EH (cell line): ENCODE measurements at regions not wholly inside any gene's neighbourhood (a gene's known extent, or its start where the extent isn't known, plus 50 kb on each side); places are given as distances from the start of the nearest gene placed in this dataset.

Source experiments
- DNase-seq: peaks from one replicate; pipeline ENCODE4 v3.0.0-alpha.2; 2015; ENCODE audit warnings: low read depth

DNA sequence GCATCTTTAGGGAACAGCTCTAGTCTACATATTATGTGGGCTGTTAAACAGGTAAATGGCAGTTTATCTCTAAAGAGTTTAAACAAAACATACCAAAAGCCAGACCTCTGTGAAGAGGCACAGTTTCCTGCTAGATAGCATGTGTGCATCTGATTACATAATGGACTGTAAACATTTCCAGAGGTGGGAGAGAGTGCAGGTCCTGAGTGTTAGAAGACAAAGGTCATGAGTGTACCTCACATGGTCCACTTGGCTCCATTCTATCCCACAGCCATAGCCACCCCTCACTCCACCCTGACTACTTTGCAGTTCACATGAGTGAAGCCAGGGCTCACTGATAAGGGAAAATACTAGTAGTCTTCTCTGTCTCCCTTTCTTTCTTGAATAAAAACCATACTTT, 233.4 kb downstream of the MTX2 start:
- no peak for DNase-seq

DNA sequence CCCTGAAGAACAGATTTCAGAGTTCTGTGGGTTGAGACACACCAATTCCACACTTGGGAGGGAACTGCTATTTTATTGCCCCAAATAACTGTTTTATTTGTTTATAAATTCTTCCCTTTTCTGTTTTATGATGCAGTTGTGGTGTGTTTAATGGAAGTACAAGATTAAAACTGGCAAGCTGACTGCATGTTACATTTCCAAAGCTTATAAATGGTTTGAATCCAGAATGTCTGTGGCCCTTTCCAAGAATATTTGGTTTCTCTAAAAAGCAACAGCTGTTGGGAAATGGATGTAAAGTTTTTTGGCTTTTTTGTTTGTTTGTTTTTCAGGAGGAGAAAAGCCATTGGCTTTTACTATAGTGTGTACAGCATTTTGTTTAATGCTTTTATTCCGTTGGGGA, 234.5 kb downstream of the MTX2 start:
- peak; percentile 20 for DNase-seq

DNA sequence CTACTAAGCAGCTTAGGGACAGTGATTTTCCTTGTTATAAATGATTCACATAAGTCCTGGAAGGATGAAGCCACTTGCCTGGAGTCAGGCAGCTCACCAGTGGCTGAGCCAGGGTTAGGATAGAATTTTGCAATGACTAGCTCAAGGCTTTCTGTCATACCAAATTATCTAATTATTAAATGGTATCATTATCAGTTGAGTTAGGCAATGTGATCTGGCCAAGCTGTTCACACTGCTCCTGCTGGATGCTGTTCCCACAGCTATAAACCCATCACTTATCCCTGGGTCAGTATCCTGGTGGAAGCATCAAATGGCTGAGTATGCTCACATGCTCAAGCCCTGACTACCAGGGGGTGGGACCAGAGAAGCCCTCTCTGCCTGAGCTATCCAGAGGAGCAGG, 235.2 kb downstream of the MTX2 start:
- no peak for DNase-seq

DNA sequence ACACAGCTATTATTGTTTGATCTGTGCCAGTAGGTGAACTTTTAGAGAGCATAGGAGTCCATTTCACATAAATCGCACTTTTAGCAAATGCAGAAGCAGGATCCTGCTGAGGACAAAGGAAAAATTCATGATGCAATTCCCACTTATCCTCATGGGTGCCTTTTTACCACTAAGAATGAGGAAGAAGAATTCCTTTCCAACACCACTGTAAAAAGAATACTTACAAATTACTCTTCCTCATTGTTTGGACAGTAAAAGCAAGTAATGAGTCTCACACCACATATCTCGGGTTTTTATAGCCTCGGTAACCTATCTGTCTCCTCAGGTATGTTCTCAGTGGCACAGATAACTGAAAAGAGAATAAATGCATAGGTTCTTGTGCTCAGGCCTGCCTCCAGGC, 238.5 kb downstream of the MTX2 start:
- DNase-seq: peak; percentile 34

DNA sequence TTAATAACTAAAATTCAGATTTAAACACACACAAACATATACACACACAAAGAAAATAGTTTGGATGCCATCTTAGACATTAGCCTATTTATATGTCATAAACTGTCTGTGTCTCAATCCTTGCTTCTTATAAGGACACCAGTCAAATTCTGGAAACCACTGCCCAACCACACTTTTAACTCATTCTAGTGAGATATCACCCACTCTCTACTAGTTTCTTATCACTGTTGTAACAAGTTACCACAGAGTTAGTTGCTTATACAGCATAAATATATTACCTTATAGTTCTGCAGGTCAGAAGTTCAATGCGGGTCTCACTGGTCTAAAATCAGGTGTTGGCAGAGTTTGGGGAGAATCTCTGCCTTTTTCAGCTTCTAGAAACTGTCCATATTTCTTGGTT, 239.1 kb downstream of the MTX2 start:
- DNase-seq: no peak

DNA sequence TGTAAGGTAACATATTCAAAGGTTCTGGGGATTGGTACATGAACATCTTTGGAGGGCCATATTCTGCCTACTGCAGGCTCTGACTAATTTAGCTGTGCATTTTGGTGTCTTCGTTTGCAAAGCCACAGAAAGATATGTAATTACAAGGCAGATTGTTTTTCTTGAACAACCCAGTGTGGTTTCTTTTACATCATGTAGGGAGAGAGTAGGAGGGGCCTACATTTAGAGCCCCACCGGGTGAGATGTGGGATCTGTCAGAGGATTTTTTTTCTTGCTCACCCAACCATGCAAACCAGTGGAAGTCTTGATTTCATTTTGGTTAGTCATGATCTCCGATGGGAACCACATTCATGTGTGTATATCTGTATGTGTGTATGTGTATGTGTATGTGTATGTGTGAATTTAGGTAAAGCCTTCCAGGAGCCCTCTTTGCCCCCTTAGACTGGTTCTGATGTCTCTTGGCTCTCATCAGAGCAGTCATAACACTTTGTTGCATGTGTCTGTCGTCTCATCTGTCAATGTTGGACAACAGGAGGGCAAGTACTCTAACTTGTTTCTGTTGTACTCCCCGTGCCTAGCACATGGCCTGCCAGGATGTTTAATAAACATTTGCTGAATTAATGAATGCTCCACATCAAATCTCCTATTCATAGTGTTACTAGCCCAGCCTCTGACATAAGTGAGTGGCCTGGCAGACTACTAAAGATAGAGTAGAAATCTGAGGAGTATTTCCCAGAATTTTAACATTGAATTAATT, 239.9 kb downstream of the MTX2 start:
- peak; percentile 27 for DNase-seq

DNA sequence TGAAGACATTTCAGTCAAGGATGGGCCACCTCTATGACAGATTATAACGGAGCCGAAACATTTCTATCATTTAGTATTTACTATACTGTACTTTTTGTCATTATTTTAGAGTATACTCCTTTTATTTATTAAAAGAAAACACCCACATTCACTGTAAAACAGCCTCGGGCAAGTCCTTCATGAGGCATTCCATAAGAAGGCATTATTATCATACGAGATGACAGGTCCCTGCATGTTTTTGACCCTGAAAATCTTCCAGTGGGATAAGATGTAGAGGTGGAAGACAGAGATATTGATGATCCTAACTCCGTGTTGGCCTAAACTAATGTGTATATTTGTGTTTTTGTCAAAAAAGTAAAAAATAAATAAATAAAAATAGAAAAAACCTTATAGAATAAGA, 245.0 kb downstream of the MTX2 start:
- no peak for DNase-seq

DNA sequence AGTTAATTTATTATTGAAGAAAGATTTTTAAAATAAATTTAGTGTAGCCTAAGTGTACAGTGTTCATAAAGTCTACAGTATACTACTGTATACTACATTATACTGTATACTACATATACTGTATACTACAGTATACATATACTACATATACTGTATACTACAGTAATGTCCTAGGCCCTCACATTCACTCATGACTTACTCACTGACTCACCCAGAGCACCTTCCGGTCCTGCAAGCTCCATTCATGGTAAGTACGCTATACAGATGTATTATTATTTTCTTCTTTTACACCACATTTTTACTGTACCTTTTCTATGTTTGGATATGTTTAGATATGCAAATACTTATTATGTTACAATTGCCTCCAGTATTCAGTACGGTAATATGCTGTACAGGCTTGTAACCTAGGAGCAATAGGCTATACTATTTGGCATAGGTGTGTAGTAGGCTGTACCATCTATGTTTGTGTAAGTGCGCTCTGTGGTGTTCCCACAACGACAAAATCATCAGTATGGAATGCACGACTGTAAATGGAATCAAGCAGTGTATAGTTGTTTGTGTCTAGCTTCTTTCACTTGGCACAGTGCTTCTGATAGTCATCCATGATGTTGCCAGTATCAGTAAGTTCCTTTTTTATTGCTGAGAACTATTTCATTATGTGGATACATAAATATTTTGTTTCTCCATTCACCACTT, 245.7 kb downstream of the MTX2 start:
- peak; percentile 6 for DNase-seq

DNA sequence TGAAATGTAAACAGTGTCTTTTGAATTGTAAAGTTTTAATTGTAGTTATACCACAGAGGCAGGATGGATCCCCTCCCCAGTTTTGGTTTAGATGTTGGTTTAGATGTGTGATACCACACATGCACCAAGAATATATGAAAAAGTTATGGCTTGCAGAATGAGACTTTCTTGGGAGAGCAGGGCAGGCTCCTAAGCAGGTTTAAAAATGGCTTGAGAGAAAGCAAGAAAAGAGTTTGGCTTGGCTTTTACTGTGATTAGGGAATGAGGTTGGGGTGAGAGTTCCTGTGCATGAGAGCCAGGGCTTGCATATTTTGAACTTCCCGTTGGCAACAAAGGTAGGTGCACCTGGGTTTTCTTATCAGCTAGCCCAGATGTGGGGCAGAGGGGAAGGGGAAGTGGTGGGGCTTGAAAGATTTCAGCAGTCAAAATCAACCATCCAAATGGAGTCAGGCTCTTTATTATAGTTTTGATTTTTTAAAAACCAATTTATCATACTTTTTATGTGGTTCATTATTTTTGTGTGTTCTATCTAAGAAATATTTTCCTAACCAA, 246.9 kb downstream of the MTX2 start:
- DNase-seq: no peak

DNA sequence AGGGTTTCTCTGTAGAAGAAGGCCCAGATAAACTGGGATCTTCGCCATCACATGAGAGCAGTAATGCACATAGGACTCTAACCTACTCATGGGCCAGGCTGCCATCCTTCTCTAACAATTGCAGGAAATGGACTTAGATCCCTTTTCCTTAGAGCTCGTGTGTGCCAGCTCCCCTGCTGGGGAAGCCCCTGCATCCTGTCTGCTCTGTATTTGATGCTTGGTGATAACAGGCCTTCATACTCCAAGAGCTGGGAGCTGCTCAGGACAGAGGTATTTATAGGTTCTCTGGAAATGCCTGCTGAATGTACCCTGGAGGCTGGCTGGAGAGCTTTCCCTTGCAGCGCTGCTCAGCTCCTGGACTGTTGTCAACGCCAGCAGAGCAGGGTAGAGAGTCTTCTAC, 249.6 kb downstream of the MTX2 start:
- DNase-seq: peak; percentile 27

DNA sequence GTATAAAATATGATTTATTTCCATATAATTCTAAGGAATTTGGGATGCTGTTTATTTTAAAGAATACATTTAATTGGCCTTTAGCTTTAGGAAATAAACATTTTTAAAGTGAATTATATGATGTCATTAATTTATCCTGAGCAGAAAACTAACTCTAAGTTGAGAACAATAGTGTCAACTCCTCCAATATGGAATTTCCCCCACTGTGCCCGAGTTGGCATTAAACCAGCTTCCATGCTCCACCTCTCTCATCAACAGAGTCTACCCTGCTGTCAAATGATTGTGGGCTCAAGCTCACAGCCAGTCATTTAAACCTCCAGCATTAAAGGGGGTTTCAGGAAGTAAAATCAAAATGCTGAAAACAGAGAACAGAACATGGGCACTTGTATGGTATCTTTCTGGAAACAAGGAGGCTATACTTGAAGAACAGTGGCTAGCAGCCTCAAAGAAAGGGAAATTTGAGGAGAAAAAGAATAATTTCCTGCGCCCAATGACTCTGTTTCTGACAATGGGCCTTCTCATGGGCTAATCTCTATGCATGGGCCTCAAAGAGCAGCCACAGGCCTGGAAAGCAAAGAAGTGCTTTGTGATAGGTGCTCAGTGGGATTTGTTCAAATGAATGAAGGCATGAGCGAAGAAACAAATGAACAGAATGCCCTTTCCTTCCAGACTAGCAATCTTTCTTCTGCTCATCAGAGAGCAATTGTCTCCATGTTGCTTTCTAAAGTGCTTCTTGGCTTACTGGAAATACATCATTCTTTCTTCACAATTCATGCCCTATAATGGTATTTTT, 252.8 kb downstream of the MTX2 start:
- DNase-seq: no peak

DNA sequence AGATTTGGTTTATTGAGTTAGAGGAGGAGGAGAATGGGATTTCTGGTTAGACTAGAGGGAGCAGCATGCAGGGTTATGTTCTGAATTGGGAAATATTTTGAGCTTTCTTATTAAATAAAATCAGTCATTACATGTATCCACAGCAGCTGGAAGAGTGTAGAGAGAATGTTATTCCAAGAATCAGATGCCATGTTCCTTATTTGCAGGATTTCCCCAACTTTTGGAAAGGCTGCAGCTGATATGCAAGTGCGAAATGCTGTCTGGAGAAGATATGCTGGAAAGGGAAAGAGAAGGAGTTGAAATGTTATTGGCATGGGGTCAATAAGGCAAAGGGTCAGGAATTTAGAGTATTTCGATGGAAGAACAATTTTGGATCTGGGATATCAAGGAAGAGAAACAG, 255.8 kb downstream of the MTX2 start:
- DNase-seq: no peak

DNA sequence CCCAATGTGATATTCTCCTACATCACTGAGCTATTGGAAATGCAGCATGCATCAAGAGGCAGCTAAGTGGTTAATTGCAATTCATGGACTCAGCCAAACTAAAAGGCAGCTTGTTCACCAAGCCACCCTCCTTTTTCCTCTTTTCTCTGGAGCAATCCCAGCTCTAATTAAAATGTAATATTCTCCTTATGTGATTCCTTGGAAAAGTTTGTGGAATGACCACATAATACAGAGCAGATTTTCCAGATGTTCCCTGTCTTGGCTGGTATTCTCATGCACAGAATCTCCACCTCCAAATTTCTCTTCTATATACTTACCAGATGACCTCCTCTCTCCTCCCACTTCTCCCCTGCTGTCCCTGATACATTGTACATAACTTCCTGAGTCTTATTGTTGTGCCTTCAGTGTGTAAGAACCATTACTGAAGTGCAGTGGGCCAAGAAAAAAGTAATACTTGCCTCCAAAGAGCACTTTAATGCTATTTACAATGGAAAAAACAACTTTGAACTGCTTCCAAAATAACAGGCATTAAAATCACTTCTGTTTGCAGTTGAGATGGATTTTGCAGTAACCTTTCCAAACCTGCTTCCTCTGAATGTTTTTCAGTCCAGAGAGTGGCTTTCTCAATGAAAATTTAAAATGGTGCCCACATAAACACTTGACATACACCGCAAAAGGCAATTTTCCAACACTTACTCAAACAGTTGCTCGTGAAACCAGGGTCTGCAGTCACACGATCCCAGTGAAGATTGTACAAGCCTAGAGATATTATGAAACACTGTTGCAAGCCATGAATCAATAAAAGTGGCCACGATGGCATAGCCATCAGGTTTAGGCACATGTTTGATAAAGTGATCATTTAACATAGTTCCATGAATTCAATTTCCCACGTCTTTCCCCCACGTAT, 258.0 kb downstream of the MTX2 start:
- DNase-seq: peak; percentile 10

DNA sequence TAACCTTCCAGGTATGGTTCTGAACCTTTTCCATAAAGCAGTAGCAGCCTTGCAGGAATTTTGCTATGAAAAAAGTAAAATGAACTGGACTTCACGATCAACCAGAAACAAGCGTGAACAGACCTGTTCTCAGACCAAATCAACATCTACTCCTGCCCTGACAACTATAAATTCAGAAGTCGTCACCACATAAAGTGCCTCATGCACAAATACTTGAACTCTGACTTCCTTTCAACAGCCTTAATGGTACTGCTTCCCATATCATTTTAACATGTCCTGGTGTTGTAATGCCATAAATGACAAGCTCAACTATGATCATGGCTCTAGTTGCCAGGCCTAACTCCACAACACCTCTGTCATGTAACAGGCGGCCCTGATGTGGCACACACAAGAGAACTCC, 262.4 kb downstream of the MTX2 start:
- DNase-seq: no peak

DNA sequence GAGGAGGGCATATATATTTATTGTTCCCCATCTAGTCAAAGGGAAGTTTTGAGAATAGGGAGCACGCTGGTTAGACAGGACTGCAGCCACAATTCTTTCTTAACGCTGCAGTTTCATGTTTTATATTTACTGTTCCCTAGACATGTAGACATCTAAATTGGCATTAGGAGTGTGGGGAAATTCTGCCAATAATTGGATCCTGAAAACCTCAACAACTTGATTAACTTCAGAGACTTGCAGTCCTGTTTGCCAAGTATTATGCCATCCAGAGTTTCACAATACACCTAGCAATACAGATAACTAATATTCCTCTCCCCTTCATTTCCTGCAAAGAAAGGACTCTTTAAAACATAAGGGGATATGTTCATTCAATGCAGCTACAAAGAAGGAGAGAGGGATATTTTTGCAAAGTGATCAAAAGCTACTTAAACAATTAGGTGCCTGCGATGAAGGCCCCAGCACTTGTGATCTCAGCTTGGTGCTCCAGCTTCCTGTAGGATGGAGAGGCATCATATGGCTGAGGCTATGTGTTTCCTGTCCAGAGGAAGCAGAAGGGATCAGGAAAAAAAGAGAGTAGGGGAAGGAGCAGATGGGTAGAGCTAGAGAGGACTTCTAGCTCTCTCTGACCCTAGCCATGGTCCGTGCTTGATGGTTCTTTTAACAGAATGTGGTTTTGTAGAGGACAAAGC, 264.4 kb downstream of the MTX2 start:
- no peak for DNase-seq

DNA sequence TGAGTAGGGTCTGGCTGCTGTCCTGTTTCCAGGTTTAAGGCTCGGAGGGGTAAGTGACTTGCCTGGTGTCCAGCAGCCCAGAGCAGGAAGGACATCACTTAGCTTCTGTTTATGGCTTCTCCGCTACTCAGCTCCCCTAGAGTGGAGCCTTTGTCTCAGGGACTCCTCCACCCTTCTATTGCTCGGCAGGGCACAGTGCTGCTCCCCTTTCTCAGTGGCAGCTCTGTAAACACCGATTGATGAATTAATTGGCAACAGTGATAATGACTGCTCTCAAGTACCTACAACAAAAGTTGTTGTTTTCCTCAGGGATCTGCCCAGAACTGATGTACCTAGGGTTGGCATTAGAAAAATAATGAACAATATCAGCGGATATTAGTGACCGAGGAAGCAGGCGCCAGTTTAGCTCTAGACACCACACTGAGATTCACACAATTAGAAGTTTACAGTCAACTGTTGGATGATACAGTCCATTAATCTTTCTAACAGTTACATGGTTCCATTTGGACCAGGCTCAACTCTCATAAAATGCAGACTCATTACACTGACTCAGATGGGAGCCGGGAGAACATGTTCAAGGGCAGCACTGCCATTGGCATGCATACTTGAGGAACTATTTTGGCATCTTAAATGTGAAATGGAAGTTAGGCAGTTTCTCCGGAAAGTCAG, 265.7 kb downstream of the MTX2 start:
- peak; percentile 74 for DNase-seq

DNA sequence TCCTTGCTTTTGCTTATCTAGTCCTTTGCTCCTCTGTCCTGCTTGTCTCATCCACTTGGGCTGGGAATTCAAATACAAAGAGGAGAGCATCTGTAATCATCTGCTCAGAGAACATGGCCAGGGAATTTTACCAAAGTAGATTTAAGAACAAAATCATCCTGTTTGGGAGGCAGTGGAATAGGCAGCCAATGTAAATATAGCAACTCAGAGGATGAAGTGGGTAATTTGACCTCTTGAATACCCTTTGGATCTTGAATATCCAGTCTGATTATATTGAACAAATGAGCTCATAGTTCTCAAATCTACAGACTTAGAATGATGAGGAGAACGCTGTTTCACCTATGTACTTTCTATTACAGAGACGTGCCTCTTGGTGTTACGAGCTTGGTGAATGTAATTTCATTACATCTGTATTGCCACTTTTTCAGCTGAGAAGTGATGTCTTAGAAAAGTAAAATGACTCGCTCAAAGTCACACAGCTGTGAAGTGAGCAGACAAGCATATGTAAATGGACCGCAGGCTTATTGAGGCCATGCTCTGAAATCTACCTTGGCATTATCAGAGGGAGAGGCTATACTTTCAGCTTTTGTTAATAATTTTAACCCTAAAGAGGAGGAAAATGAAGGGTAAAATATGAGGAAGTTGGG, 266.3 kb downstream of the MTX2 start:
- DNase-seq: no peak

DNA sequence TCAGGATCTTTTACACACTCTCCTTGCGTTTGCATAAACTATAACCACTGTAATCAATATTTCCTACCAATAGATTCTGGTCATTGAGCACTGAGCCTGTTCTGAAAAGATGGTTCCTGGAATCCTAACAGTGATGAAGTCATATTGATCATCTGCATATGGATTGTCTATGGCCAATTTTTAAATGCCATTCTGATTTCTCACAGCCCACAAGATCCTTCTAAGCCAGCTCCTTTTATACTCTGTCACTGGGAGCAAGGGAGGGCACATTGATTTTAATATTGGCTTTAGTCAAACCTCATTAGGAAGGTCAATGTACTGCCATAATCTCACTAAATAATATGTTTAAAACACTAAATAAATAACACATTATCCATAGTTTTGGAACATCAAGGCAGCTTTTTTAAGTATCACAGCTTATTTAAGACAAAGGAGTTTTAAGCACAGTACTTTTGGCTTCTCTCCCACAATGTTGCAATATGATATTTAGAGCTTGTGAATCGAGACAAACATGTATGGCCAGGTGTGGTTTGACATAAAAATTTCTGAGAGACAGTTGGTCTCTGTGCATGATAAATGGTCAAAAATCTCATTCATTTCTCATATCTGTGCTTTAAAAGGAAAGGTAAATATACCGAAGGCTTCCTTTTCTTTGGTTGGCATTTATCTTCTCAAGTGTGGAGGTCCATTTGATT, 267.3 kb downstream of the MTX2 start:
- DNase-seq: no peak

DNA sequence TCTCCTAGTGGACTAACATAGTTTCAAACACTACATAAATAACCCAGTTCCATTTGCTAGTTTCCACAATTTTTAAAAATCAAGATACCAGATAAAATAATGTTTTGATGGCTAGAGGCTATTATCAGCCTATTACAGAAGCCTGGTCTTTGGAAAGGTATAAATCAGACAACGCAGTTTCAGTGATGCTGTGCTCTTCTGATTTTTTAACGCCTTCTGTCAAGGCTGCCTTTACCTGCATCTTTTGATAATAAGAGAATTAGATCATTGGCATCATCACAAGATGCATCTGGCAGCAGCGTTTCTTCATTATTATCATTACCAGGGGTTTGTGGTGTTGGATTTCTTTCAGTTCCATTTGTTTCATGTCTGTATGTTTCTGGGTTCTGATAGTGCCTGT, 268.7 kb downstream of the MTX2 start:
- DNase-seq: no peak
